Muscle of back (tissue), 3 donors: ENCODE measurements at regions not wholly inside any gene's neighbourhood (a gene's known extent, or its start where the extent isn't known, plus 50 kb on each side); places are given as distances from the start of the nearest gene placed in this dataset.
A peak's percentile ranks its signal among the peaks of the same experiment; 100 is the strongest.

Experiments
- DNase-seq, 3 donors: peaks; one replicate each; pipeline versions ENCODE4 v3.0.0 to v3.0.0-alpha.2; 2013

GRCh38 chr5:4875942-4876341, 264.2 kb upstream of the ADAMTS16 start:
- DNase-seq, result no peak

GRCh38 chr5:4876804-4877203, 263.3 kb upstream of the ADAMTS16 start:
- no peak for DNase-seq

GRCh38 chr5:4877579-4877978, 262.6 kb upstream of the ADAMTS16 start:
- DNase-seq, result no peak

GRCh38 chr5:4879075-4879474, 261.1 kb upstream of the ADAMTS16 start:
- DNase-seq, result no peak

- DNase-seq, result peak; percentile 76 to 90 (median 90)
These were observed 260.3 kb upstream of the ADAMTS16 start for GRCh38 chr5:4879693-4880303.

GRCh38 chr5:4880304-4880741, 259.8 kb upstream of the ADAMTS16 start:
- no peak for DNase-seq

- DNase-seq, result peak in 1 of 3 donors; percentile 57
These were observed 258.6 kb upstream of the ADAMTS16 start for GRCh38 chr5:4881366-4882002.

GRCh38 chr5:4882186-4882585, 257.9 kb upstream of the ADAMTS16 start:
- DNase-seq, result no peak

- peak in 1 of 3 donors; percentile 63 for DNase-seq
These were observed 256.8 kb upstream of the ADAMTS16 start for GRCh38 chr5:4883360-4883759.

GRCh38 chr5:4893063-4893744, 246.9 kb upstream of the ADAMTS16 start:
- no peak for DNase-seq

GRCh38 chr5:4896328-4896727, 243.8 kb upstream of the ADAMTS16 start:
- DNase-seq, result no peak

GRCh38 chr5:4901305-4901811, 238.8 kb upstream of the ADAMTS16 start:
- DNase-seq, result peak in 1 of 3 donors; percentile 59

GRCh38 chr5:4901924-4902323, 238.2 kb upstream of the ADAMTS16 start:
- DNase-seq, result peak in 1 of 3 donors; percentile 64

- peak in 1 of 3 donors; percentile 68 for DNase-seq
These were observed 234.2 kb upstream of the ADAMTS16 start for GRCh38 chr5:4905674-4906520.

- peak; percentile 67 to 82 (median 71) for DNase-seq
These were observed 233.3 kb upstream of the ADAMTS16 start for GRCh38 chr5:4906786-4907185.

- DNase-seq, result peak in 1 of 3 donors; percentile 59
These were observed 232.6 kb upstream of the ADAMTS16 start for GRCh38 chr5:4907571-4907970.

- DNase-seq, result no peak
These were observed 231.0 kb upstream of the ADAMTS16 start for GRCh38 chr5:4909086-4909485.

GRCh38 chr5:4911646-4912403, 228.3 kb upstream of the ADAMTS16 start:
- DNase-seq, result no peak

GRCh38 chr5:4921929-4922328, 218.2 kb upstream of the ADAMTS16 start:
- no peak for DNase-seq

- DNase-seq, result no peak
These were observed 215.6 kb upstream of the ADAMTS16 start for GRCh38 chr5:4924577-4924976.

GRCh38 chr5:4927097-4927496, 213.0 kb upstream of the ADAMTS16 start:
- no peak for DNase-seq
